Hematopoietic multipotent progenitor cell treated with erythropoietin and hydrocortisone succinate and interleukin-3 and kit ligand, for 15 days (in vitro differentiated cells): ENCODE measurements at regions not wholly inside any gene's neighbourhood (a gene's known extent, or its start where the extent isn't known, plus 50 kb on each side); places are given as distances from the start of the nearest gene placed in this dataset.
"Not testable (repeated sequence)": the region's sequence is repeated elsewhere in the genome, so short reads cannot be mapped to it uniquely, and the experiment has no call there.

Experiments
- DNase-seq: peaks from one replicate; pipeline ENCODE4 v3.0.0-alpha.2; 2015; ENCODE audit warnings: low spot score

GRCh38 chr6:169861431-169862042 is 110.1 kb downstream of the ERMARD start:
- DNase-seq: no peak

- no peak for DNase-seq
Measured at GRCh38 chr6:169859978-169860703, 108.7 kb downstream of the ERMARD start.

GRCh38 chr6:169859401-169859977 is 108.1 kb downstream of the ERMARD start:
- no peak for DNase-seq

GRCh38 chr6:169858935-169859351 is 107.5 kb downstream of the ERMARD start:
- DNase-seq: no peak

GRCh38 chr6:169858293-169858934 is 107.0 kb downstream of the ERMARD start:
- DNase-seq: no peak

GRCh38 chr6:169857343-169858292 is 106.2 kb downstream of the ERMARD start:
- DNase-seq: no peak

GRCh38 chr6:169856442-169857342 is 105.3 kb downstream of the ERMARD start:
- DNase-seq: not testable (repeated sequence)

GRCh38 chr6:169854813-169855212 is 103.4 kb downstream of the ERMARD start:
- DNase-seq: no peak

GRCh38 chr6:169854083-169854725 is 102.8 kb downstream of the ERMARD start:
- no peak for DNase-seq

- DNase-seq: no peak
Measured at GRCh38 chr6:169853196-169854082, 102.0 kb downstream of the ERMARD start.

GRCh38 chr6:169852504-169853195 is 101.2 kb downstream of the ERMARD start:
- no peak for DNase-seq

- no peak for DNase-seq
Measured at GRCh38 chr6:169851641-169852503, 100.5 kb downstream of the ERMARD start.

GRCh38 chr6:169850746-169851145 is 99.3 kb downstream of the ERMARD start:
- no peak for DNase-seq

GRCh38 chr6:169850154-169850553 is 98.7 kb downstream of the ERMARD start:
- no peak for DNase-seq

- no peak for DNase-seq
Measured at GRCh38 chr6:169849396-169849795, 98.0 kb downstream of the ERMARD start.

GRCh38 chr6:169848946-169849345 is 97.5 kb downstream of the ERMARD start:
- no peak for DNase-seq

GRCh38 chr6:169847901-169848311 is 96.5 kb downstream of the ERMARD start:
- no peak for DNase-seq
